ENCODE measurements at regions not wholly inside any gene's neighbourhood (a gene's known extent, or its start where the extent isn't known, plus 50 kb on each side); places are given as distances from the start of the nearest gene placed in this dataset.

DNA sequence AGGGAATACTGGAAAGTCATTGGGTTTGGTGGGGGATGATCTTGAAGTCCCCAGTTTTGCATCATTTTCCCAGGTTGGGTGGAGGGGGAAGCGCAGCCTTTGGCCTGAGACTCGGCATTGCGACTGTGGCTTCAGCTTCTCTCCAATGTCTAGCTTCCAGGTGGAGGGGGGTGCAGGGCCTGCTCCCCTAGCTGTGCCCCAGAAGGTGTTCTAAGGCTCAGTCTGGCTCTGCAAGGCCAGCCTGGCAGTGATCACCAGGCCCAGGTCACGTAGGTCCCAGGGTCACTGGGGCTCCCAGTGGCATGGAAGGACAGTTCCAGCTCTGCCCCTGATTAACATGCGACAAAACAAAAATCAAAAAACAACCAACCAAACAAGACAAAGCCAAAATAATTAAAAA lies 56.9 kb upstream of the HAAO start:
- no peak for DNase-seq

DNA sequence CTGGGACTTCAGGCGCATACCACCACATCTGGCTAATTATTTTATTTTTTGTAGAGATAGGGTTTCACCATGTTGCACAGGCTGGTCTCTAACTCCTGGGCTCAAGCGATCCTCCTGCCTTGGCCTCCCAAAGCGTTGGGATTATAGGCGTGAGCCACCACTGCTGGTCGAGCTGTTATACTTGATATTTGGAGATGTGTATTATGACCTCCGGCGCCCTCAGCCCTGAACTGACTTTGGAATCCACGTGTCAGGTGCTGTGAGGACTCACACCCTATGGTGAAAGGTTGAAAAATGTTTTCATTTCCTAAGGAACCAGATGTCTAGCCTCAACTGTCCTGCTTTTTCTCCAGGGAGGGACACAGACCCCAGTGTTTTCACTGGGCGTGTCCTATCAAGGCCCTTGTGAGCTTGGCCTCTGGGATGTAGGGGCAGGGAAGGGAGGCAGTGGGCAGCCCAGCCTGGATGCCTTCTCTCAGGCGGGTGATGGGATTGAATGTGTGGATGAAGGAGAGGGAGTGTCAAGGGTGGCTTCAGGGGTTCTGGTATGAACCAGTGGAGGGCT lies 56.4 kb upstream of the HAAO start:
- DNase-seq, result no peak

GRCh38 chr2:42848265-42848664 lies 55.9 kb upstream of the HAAO start:
- DNase-seq, result no peak

- DNase-seq, result no peak
Measured at GRCh38 chr2:42847596-42848151, 55.3 kb upstream of the HAAO start.

- DNase-seq, result no peak
Measured at GRCh38 chr2:42846932-42847595, 54.7 kb upstream of the HAAO start.

DNA sequence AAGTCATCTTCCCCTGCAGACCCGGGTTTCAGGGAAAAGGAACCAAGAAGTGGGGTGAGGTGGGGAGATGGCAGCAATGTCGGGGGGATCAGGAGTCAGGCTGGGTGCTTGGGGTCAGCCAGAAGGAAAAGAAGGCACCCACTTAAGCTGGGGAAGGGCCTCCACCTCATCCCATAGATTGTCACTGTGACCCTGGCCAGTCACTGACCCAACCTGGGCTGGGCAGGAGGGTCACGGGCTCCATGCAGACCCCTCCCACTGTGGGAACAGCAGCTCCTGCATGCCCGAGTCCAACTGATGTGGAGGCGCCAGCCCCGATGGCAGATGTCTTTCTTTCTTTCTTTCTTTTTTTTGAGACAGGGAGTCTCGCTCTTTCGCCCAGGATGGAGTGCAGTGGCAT lies 53.6 kb upstream of the HAAO start:
- no peak for DNase-seq

DNA sequence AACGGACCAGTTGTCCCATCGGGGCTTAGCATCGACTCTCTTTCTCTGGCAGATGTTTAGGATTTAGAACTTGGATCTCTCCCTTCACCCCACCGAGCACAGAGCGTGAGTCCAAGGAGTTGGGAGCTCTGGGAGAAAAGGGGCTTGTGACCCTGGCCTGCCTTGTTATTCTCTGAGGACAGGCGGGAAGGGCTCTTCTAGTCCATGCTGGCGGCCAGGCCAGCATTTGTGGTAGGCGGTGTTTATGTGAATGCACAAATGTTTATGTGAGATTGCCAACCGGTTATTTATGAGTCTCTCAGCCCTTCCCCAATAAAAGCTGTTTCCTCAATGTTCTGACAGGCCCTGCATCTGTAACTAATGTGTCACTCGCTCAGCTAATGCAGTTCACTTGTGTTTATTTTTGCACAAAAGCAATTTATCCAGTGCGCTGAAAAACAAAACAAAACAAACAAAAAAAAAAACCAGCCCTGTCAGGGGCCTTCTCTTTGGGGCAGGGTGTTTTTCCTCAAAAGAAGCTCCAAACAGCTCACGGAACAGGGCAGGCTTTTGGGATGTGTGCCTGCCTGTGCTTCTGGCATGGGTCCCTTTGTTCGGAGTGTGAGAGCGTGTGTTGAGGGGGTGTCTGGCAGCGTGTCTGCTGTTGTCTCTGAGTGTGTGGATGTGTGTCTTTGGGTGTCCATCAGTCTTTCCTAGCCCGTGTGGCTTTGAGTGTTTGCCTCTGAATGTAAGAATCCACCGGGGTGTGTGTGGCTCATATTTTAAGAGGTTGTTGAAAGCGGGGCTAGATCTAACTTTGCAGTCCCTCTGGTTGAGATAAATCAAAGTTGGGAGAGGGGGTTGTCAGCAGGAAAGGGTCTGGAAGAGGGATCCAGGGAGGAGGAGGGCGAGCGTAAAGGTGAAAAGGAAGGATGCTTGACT lies 52.8 kb upstream of the HAAO start:
- DNase-seq, result no peak

GRCh38 chr2:42844366-42844765 lies 52.0 kb upstream of the HAAO start:
- no peak for DNase-seq

- DNase-seq, result no peak
Measured at GRCh38 chr2:42843611-42844010, 51.2 kb upstream of the HAAO start.

DNA sequence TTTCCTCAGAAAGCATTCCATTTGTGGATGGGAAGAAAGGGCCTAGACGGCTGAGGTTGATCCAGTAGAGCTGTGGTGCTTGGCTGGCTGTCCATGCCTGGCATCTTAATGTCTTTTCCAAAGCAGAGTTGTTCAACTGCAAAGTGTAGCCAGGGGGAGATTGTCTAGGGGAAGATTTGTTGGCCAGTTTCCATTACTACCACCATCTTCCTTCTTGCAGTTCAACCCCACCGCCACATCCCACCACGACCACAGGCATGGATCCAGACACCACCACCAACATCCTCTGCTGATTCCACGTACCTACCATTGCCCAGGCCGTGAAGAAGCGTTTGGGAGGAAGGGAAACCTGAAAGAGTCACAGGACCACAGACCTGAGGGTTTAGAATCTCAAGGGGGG lies 50.7 kb upstream of the HAAO start:
- no peak for DNase-seq

GRCh38 chr2:42842466-42842865 lies 50.1 kb upstream of the HAAO start:
- DNase-seq, result no peak
